22Rv1 (cell line): ENCODE measurements at regions not wholly inside any gene's neighbourhood (a gene's known extent, or its start where the extent isn't known, plus 50 kb on each side); places are given as distances from the start of the nearest gene placed in this dataset.

Experiments used
- ZFX ChIP-seq: fragments of 450-650 bp; IDR thresholded peaks from 2 replicates; pipeline ENCODE4 v1.6.1; 2017; ENCODE audit warnings: antibody characterized with exemption, borderline replicate concordance
- TF ChIP-seq, protein P1 (sequence below): fragments of 450-650 bp; IDR thresholded peaks from 2 replicates; pipeline ENCODE4 v1.5.1; 2017; ENCODE audit warnings: mild to moderate bottlenecking

DNA sequence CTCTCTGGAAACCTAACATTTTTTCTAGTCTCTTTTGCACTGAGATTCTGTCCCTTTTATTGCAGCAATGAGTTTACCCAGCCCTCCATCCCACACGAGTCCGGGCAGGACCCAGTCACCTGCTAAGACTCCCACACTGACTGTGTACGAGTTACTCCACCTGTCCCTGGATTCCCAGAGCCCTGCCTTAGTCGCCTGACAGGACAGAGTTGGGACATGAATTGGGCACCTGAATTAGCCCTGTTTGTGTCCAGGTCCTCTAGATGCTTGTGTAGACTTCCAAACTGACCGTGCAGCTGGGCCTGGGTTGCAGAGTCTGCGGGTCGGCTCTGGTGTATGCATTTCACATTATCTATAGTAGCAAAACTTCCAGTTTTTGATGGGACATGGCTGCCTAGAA, 238.7 kb downstream of the VAPA start:
- TF ChIP-seq, protein P1, sequence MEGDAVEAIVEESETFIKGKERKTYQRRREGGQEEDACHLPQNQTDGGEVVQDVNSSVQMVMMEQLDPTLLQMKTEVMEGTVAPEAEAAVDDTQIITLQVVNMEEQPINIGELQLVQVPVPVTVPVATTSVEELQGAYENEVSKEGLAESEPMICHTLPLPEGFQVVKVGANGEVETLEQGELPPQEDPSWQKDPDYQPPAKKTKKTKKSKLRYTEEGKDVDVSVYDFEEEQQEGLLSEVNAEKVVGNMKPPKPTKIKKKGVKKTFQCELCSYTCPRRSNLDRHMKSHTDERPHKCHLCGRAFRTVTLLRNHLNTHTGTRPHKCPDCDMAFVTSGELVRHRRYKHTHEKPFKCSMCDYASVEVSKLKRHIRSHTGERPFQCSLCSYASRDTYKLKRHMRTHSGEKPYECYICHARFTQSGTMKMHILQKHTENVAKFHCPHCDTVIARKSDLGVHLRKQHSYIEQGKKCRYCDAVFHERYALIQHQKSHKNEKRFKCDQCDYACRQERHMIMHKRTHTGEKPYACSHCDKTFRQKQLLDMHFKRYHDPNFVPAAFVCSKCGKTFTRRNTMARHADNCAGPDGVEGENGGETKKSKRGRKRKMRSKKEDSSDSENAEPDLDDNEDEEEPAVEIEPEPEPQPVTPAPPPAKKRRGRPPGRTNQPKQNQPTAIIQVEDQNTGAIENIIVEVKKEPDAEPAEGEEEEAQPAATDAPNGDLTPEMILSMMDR, result no peak
- TF ChIP-seq ZFX, result no peak
